HG02571 (cell line): ENCODE measurements at regions not wholly inside any gene's neighbourhood (a gene's known extent, or its start where the extent isn't known, plus 50 kb on each side); places are given as distances from the start of the nearest gene placed in this dataset.
"Not testable (repeated sequence)": the region's sequence is repeated elsewhere in the genome, so short reads cannot be mapped to it uniquely, and the experiment has no call there.

Experiments used
- ATAC-seq: cut with Tn5 transposase; IDR thresholded peaks from one replicate; pipeline ENCODE4 v1.9.1; 2021; ENCODE audit warnings: mild to moderate bottlenecking, moderate library complexity; ENCODE audit not compliant: unreplicated experiment

GRCh38 chr2:71926876-71927756, 220.5 kb downstream of the CYP26B1 start:
- no peak for ATAC-seq

GRCh38 chr2:71926089-71926447, 221.6 kb downstream of the CYP26B1 start:
- ATAC-seq, result no peak

GRCh38 chr2:71925268-71926088, 222.2 kb downstream of the CYP26B1 start:
- ATAC-seq, result no peak

GRCh38 chr2:71923887-71924533, 223.7 kb downstream of the CYP26B1 start:
- peak; percentile 70 for ATAC-seq

- ATAC-seq, result no peak
These were observed 224.5 kb downstream of the CYP26B1 start for GRCh38 chr2:71923143-71923525.

- ATAC-seq, result no peak
These were observed 225.0 kb downstream of the CYP26B1 start for GRCh38 chr2:71922499-71923142.

- ATAC-seq, result no peak
These were observed 225.6 kb downstream of the CYP26B1 start for GRCh38 chr2:71922091-71922490.

- ATAC-seq, result not testable (repeated sequence)
These were observed 226.8 kb downstream of the CYP26B1 start for GRCh38 chr2:71920819-71921218.

GRCh38 chr2:71919708-71920107, 228.0 kb downstream of the CYP26B1 start:
- no peak for ATAC-seq

GRCh38 chr2:71910277-71910676, 237.4 kb downstream of the CYP26B1 start:
- no peak for ATAC-seq

GRCh38 chr2:71908798-71909197, 238.9 kb downstream of the CYP26B1 start:
- ATAC-seq, result no peak

GRCh38 chr2:71907503-71907902, 240.2 kb downstream of the CYP26B1 start:
- no peak for ATAC-seq

GRCh38 chr2:71906357-71906973, 241.2 kb downstream of the CYP26B1 start:
- ATAC-seq, result no peak

- no peak for ATAC-seq
These were observed 242.5 kb downstream of the CYP26B1 start for GRCh38 chr2:71905205-71905604.

GRCh38 chr2:71903841-71904240, 243.8 kb downstream of the CYP26B1 start:
- ATAC-seq, result no peak

GRCh38 chr2:71901466-71901865, 246.2 kb downstream of the CYP26B1 start:
- no peak for ATAC-seq

- no peak for ATAC-seq
These were observed 248.6 kb downstream of the CYP26B1 start for GRCh38 chr2:71898851-71899681.

- ATAC-seq, result no peak
These were observed 249.3 kb downstream of the CYP26B1 start for GRCh38 chr2:71898375-71898774.

- no peak for ATAC-seq
These were observed 249.8 kb downstream of the CYP26B1 start for GRCh38 chr2:71897836-71898235.

GRCh38 chr2:71897137-71897480, 250.6 kb downstream of the CYP26B1 start:
- ATAC-seq, result no peak
